ENCODE measurements at regions not wholly inside any gene's neighbourhood (a gene's known extent, or its start where the extent isn't known, plus 50 kb on each side); places are given as distances from the start of the nearest gene placed in this dataset.
"Not testable (repeated sequence)": the region's sequence is repeated elsewhere in the genome, so short reads cannot be mapped to it uniquely, and the experiment has no call there.

DNA sequence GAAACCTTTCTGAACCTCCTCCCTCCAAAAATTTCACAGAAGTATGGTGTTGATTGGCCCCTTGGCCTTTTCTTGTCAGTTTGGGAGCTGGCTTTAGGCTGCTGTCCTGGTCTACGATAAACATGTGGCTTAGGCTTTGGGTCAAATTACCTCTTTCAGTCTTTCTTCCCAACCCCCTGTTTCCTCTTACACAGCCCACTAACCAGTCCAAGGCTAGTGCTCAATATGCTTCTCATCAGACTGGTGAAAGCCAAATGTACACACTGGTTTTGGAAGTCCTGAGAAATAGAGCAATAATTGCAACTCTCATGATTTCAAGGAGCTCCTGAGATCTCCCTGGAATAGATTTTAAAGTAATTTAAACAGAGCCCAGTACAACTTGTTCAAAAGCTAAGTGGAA lies 933.7 kb upstream of the GJE1 start:
- in situ Hi-C loops (cut with MboI; ENCODE audit: low sequenced_read_pairs), result no loop called here

DNA sequence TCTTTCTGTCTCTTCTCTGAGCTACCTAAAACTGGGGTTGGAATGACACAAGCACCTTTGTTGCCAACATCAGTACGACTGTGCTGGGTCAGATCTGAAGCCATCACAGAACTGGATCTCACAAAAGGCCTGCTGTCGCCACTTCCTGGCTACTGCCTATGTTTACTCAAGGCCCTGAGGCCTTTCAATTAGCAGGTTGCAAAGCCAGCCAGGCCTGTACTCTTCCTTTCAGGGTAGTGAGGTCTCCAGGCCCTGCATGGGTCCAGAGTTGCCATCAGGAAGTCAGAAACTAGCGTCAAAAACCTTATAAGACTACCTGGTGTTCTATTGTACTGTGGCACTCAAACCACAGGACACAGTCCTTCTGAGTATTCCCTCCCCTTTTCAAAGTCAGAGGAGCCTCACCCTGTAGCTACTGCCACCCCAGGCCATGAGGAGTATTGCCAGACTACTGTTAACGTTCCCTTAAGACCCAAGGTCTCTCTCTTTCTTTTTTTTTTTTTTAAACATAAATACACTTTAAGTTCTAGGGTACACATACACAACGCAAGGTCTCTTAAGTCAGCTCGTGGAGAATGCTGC lies 937.4 kb upstream of the GJE1 start:
- in situ Hi-C loops (cut with MboI; ENCODE audit: low sequenced_read_pairs), result no loop called here

DNA sequence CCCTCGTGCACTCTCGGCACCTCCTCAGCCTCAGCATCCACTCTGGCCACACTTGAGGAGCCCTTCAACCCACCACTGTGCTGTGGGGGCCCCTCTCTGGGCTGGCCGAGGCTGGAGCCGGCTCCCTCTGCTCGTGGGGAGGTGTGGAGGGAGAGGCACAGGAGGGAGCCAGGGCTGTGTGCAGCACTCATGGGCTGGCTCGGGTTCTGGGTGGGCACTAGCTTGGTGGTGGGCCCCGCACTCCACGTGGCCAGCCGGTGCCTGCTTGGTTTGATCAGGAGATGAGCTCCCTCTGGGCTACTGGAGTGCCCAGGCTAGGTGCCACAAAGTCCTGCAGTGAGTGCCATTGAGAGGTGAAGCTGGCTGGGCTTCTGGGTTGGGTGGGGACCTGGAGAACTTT lies 949.4 kb upstream of the GJE1 start:
- in situ Hi-C loops (cut with MboI; ENCODE audit: low sequenced_read_pairs), result no loop called here

DNA sequence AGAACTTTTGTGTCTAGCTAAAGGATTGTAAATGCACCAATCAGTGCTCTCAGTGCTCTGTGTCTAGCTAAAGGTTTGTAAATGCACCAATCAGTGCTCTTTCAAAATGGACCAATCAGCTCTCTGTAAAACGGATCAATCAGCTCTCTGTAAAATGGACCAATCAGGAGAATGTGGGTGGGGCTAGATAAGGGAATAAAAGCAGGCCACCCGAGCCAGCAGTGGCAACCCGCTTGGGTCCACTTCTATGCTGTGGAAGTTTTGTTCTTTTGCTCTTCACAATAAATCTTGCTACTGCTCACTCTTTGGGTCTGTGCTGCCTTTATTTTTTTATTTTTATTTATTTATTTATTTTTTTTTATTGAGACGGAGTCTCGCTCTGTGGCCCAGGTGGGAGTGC lies 957.3 kb upstream of the GJE1 start:
- in situ Hi-C loops (cut with MboI; ENCODE audit: low sequenced_read_pairs), result not testable (repeated sequence)

DNA sequence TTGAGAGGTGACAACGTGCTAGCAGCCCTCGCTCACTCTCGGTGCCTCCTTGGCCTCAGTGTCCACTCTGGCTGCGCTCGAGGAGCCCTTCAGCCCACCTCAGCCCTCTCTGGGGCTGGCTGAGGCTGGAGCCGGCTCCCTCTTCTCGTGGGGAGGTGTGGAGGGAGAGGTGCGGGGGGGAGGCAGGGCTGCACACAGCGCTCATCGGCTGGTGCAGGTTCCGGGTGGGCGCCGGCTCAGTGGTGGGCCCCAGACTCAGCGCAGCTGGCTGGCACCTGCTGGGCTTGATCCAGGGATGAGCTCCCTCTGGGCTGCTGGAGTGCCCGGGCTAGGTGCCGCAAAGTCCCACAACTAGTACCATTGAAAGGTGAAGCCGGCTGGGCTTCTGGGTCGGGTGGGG lies 957.8 kb upstream of the GJE1 start:
- in situ Hi-C loops (cut with MboI; ENCODE audit: low sequenced_read_pairs), result no loop called here

DNA sequence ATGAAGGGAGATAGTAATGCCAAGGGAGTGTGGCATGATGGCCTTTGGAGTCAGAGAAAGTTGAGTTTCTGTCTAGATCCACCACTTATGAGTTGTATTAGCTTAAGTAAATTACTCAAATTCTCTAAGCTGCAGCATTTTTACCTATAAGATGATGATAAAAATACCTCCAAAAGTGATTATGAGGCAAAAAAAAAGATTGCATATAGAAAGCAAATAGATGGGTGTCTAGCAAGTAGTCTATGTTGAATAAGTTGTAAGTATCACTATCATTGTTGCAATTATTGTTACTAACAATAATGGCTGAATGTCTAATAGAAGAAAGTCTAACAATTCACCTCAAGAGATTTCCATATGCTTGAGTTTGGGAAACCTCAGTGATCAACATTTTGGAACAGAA lies 959.2 kb upstream of the GJE1 start:
- in situ Hi-C loops (cut with MboI; ENCODE audit: low sequenced_read_pairs), result no loop called here

- in situ Hi-C loops (cut with MboI; ENCODE audit: low sequenced_read_pairs), result no loop called here
Observed at GRCh38 chr6:141169419-141169818, 963.3 kb upstream of the GJE1 start.

DNA sequence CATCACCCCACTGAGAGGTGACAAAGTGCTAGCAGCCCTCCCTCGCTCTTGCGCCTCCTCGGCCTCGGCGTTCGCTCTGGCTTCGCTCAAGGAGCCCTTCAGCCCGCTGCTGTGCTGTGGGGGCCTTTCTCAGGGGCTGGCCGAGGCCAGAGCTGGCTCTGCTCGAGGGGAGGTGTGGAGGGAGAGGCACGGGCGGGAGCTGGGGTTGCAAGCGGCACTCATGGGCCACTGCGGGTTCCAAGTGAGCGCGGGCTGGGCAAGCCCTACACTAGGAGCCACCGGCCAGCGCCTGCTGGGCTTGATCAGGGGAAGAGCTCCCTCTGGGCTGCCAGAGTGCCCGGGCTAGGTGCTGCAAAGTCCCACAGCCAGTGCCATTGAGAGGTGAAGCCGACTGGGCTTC lies 964.8 kb upstream of the GJE1 start:
- in situ Hi-C loops (cut with MboI; ENCODE audit: low sequenced_read_pairs), result no loop called here

GRCh38 chr6:141165002-141165665 lies 967.6 kb upstream of the GJE1 start:
- in situ Hi-C loops (cut with MboI; ENCODE audit: low sequenced_read_pairs), result no loop called here

- in situ Hi-C loops (cut with MboI; ENCODE audit: low sequenced_read_pairs), result no loop called here
Observed at GRCh38 chr6:141164042-141164743, 968.5 kb upstream of the GJE1 start.

DNA sequence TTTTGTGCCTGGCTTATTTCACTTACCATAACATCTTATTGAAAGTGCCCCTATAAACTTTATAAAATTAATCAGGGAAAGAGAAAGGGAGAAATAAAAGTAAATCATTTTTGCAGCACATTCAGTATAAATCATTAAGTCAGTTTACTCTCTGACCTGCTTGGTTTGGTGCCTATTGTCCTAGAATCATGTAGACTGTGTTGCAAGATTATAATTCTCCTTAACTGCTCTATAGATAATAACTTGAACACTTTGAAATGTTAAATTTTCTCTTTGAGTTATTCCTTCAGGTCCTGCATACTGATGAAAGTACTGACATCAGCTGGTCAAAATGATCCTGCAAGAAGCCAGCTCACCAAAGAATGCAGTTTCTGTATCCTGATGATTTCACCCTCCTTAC lies 969.6 kb upstream of the GJE1 start:
- in situ Hi-C loops (cut with MboI; ENCODE audit: low sequenced_read_pairs), result no loop called here

DNA sequence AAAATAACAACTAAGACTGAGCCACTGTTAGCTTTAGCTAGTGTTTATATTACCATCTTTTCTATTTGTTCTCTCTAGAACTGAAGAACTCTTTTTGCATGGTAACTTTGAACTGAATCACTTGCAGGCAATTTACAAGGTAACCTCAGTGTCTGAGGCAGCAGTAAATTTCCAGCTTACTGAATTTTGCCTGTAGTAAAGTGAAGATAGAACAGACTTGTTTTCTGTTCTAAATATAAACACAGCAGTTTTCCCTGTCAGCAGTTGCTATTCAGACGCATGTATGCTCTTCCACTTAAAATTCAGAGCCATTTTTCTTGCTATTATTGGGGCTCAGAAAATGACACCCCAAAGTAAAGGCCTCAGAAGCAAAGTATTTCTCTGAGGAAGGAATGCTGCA lies 974.0 kb upstream of the GJE1 start:
- in situ Hi-C loops (cut with MboI; ENCODE audit: low sequenced_read_pairs), result no loop called here

GRCh38 chr6:141153563-141153962 lies 979.2 kb upstream of the GJE1 start:
- in situ Hi-C loops (cut with MboI; ENCODE audit: low sequenced_read_pairs), result no loop called here

DNA sequence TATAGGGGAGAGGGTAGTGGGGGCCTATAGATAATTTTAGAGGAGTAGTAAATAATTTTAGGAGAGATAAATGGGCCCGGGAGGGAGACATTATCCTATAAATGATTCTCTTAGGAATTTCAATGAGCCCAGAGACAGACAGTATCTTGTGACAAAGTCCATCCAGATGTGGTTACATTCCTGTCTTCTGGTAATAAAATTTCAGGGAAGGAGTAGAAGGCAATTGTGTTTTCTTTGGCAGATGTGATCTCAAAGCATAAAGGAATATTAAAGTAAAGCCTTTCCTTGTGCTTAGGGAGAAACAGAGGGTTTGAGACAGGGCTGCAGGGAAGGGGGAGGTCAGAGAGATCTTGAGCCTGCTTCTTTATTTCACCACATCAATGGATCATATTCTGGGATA lies 979.8 kb upstream of the GJE1 start:
- in situ Hi-C loops (cut with MboI; ENCODE audit: low sequenced_read_pairs), result no loop called here

DNA sequence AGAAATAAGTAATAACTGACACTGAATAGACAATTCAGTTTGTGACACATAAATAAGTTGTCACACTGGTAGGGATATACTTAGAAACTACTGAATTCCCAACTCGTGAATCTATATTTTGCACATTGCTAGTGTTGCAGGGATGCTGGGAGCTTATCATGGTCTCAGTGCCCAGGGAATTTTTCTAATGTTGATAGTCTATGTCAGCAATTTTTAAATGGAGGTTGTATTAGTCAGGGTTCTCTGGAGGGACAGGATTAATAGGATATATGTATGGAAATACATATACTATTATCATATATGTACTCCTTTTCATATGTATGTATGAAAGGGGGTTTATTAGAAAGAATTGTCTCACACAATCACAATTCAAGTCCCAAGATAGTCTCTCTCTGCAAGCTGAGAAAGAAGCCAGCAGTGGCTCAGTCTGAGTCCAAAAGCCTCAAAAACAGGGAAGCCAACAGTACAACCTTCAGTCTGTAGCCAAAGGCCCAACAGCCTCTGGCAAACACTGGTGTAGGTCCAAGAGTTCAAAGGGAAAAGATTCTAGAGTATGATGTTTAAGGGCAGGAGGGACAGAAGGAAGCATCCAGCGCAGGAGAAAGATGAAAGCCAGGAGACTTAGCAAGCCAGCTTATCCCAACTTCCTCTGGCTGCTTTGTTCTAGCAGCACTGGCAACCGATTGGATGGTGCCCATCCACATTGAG lies 980.9 kb upstream of the GJE1 start:
- in situ Hi-C loops (cut with MboI; ENCODE audit: low sequenced_read_pairs), result no loop called here

GRCh38 chr6:141141870-141142269 lies 990.9 kb upstream of the GJE1 start:
- in situ Hi-C loops (cut with MboI; ENCODE audit: low sequenced_read_pairs), result no loop called here

GRCh38 chr6:141140905-141141304 lies 991.8 kb upstream of the GJE1 start:
- in situ Hi-C loops (cut with MboI; ENCODE audit: low sequenced_read_pairs), result no loop called here

- in situ Hi-C loops (cut with MboI; ENCODE audit: low sequenced_read_pairs), result no loop called here
Observed at GRCh38 chr6:141139461-141139860, 993.3 kb upstream of the GJE1 start.

DNA sequence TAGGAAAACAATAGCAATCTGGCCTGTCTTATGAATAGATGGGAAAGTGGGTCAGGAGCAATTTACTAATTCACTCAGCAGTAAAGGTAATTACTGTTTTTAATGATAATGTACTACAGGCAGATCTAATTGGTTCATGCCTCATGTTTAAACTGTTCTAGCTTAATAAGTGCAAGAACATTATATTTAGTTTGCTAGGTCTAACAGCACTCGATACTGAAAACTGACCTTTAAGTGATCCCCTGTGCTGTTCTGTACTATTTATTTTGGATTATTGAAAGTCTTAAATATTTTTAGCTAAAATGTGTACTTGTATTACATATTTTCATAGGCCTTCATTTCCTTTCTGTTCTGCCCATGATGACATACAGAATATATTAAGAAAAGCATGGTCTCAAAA lies 998.0 kb upstream of the GJE1 start:
- in situ Hi-C loops (cut with MboI; ENCODE audit: low sequenced_read_pairs), result no loop called here

- in situ Hi-C loops (cut with MboI; ENCODE audit: low sequenced_read_pairs), result no loop called here
Observed at GRCh38 chr6:141133836-141134235, 998.9 kb upstream of the GJE1 start.

- in situ Hi-C loops (cut with MboI; ENCODE audit: low sequenced_read_pairs), result no loop called here
Observed at GRCh38 chr6:141133346-141133745, 999.4 kb upstream of the GJE1 start.

DNA sequence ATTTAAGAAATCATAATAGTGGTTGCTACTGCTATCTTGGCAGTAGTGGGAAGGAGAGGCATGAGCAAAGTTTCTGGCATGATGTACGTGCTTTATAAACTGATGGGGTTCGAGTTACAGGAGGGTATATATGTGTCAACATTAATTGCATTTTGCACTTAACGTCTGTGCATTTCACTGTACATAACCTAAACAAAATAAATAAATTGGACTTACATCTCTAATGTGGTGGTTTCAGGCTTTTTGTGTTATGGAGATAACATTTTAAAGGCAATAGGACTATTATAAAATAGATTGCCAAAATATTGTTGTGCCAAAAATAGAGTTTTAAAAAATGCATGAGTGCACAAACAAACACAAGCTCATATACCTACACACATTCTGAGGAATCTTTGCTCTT lies 1001.1 kb upstream of the GJE1 start:
- in situ Hi-C loops (cut with MboI; ENCODE audit: low sequenced_read_pairs), result no loop called here
